Loucy (cell line): ENCODE measurements at regions not wholly inside any gene's neighbourhood (a gene's known extent, or its start where the extent isn't known, plus 50 kb on each side); places are given as distances from the start of the nearest gene placed in this dataset.

ENCODE experiments used
- H2AFZ ChIP-seq: fragments of 200-600 bp; sonication (generic); 2 replicates; pipeline ENCODE4 v1.6.0; 2016; ENCODE audit warnings: antibody characterized with exemption, mild to moderate bottlenecking, low read length, moderate library complexity
- H3F3A ChIP-seq: fragments of 200-600 bp; 2 replicates; pipeline ENCODE4 v1.6.0; 2016; ENCODE audit warnings: antibody characterized with exemption, low read depth, mild to moderate bottlenecking
- H3K27me3 ChIP-seq: fragments of 200-600 bp; sonication (generic); 2 replicates; pipeline ENCODE4 v1.6.1; 2014; ENCODE audit warnings: low read length, mild to moderate bottlenecking; ENCODE audit not compliant: insufficient read depth, poor library complexity, severe bottlenecking
- H3K36me3 ChIP-seq: fragments of 200-600 bp; sonication (generic); 2 replicates; pipeline ENCODE4 v1.6.1; 2016; ENCODE audit warnings: low read length; ENCODE audit not compliant: insufficient read depth
- H3K4me1 ChIP-seq: fragments of 200-600 bp; sonication (generic); 2 replicates; pipeline ENCODE4 v1.5.1; 2014; ENCODE audit warnings: low read length, mild to moderate bottlenecking; ENCODE audit not compliant: insufficient read depth, poor library complexity, severe bottlenecking
- H3K4me2 ChIP-seq: fragments of 200-600 bp; sonication (generic); 2 replicates; pipeline ENCODE4 v1.6.0; 2014; ENCODE audit warnings: antibody characterized with exemption, low read length, low read depth, mild to moderate bottlenecking; ENCODE audit not compliant: poor library complexity, severe bottlenecking
- H3K4me3 ChIP-seq: fragments of 200-600 bp; sonication (generic); 2 replicates; pipeline ENCODE4 v1.5.1; 2014; ENCODE audit warnings: low read length, mild to moderate bottlenecking, mixed read lengths; ENCODE audit not compliant: poor library complexity, severe bottlenecking
- H3K79me2 ChIP-seq: fragments of 200-600 bp; sonication (generic); 2 replicates; pipeline ENCODE4 v1.6.1; 2014; ENCODE audit warnings: low read length; ENCODE audit not compliant: insufficient read depth
- H3K9ac ChIP-seq: fragments of 200-600 bp; sonication (generic); 2 replicates; pipeline ENCODE4 v1.6.0; 2014; ENCODE audit warnings: mild to moderate bottlenecking, low read depth, low read length, moderate library complexity; ENCODE audit not compliant: poor library complexity, severe bottlenecking
- H3K9me2 ChIP-seq: fragments of 200-600 bp; sonication (generic); replicated peaks from 2 replicates; pipeline ENCODE4 v1.6.1; 2016; ENCODE audit warnings: low read depth, low read length, mixed read lengths
- H3K9me3 ChIP-seq: fragments of 200-600 bp; sonication (generic); 2 replicates; pipeline ENCODE4 v1.6.1; 2014; ENCODE audit warnings: mild to moderate bottlenecking, antibody characterized with exemption, low read length, low read depth; ENCODE audit not compliant: insufficient read depth
- H4K20me1 ChIP-seq: fragments of 200-600 bp; sonication (generic); 2 replicates; pipeline ENCODE4 v1.6.0; 2014; ENCODE audit warnings: antibody characterized with exemption, low read length, mild to moderate bottlenecking; ENCODE audit not compliant: insufficient read depth, poor library complexity, severe bottlenecking
- EZH2phosphoT487 ChIP-seq: fragments of 200-600 bp; IDR thresholded peaks from 2 replicates; pipeline ENCODE4 v1.6.1; 2018; ENCODE audit warnings: antibody characterized with exemption, mild to moderate bottlenecking, moderate library complexity, borderline replicate concordance
- TF ChIP-seq, protein P1 (sequence below): fragments of 200-600 bp; sonication (generic); conservative IDR thresholded peaks from 2 replicates; pipeline ENCODE4 v1.5.1; 2014; ENCODE audit warnings: mild to moderate bottlenecking, antibody characterized with exemption, low read length

DNA sequence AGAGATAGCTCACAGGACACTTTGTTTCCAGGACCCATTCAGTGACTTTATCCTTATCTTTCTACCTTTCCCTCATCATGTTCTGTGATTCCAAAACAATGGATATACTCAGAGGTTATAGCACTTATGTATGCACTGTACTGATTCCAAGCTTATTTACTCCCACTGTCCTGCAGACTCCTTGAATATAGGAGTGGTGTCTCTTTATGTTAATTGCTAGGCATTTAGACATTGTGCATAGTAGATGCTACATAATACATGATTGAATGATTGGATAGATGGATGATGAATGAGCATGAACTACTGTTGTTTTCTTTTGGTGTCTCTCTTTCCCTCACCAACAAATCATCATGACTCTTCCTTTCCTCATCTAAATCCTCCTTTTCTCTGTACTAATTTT lies 279.1 kb upstream of the RAG2 start:
- no peak overlapping the region for H3K4me3 ChIP-seq
- TF ChIP-seq, protein P1, sequence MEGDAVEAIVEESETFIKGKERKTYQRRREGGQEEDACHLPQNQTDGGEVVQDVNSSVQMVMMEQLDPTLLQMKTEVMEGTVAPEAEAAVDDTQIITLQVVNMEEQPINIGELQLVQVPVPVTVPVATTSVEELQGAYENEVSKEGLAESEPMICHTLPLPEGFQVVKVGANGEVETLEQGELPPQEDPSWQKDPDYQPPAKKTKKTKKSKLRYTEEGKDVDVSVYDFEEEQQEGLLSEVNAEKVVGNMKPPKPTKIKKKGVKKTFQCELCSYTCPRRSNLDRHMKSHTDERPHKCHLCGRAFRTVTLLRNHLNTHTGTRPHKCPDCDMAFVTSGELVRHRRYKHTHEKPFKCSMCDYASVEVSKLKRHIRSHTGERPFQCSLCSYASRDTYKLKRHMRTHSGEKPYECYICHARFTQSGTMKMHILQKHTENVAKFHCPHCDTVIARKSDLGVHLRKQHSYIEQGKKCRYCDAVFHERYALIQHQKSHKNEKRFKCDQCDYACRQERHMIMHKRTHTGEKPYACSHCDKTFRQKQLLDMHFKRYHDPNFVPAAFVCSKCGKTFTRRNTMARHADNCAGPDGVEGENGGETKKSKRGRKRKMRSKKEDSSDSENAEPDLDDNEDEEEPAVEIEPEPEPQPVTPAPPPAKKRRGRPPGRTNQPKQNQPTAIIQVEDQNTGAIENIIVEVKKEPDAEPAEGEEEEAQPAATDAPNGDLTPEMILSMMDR, result no peak
- TF ChIP-seq EZH2phosphoT487, result no peak
- H3K36me3 ChIP-seq, result no peaks in the 10 kb centered on the region
- no peak overlapping the region for H3K4me2 ChIP-seq
- H4K20me1 ChIP-seq, result no peaks in the 10 kb centered on the region
- H3K4me1 ChIP-seq, result no peaks in the 10 kb centered on the region
- no peak overlapping the region for H2AFZ ChIP-seq
- no peaks in the 10 kb centered on the region for H3K9me2 ChIP-seq
- no peaks in the 10 kb centered on the region for H3K9me3 ChIP-seq
- no peak overlapping the region for H3K9ac ChIP-seq
- no peaks in the 10 kb centered on the region for H3K79me2 ChIP-seq
- H3K27me3 ChIP-seq, result no peaks in the 10 kb centered on the region
- H3F3A ChIP-seq, result no peaks in the 10 kb centered on the region

DNA sequence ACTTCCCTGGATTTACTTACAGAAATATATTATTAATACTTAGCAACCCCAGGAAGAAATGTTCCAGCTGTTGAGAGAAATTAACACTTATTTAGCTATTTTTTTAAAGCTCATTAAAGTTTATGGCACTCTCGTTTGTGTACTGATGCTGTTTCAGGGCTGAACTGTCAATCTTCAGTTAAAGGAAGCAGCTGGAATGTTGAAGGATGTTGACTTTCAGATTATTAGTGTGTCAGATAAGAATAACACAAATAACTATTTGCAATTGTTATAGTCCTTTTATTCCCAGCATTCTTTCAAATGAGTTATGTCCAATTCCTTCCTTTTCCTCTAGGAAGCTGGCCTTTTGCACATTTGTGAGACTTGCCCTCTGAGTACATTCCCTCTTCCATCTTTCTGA lies 278.2 kb upstream of the RAG2 start:
- Histone ChIP-seq H3K79me2 (no peaks in the 10 kb centered on the region), H3F3A (no peaks in the 10 kb centered on the region), H3K9me3 (no peaks in the 10 kb centered on the region), H4K20me1 (no peaks in the 10 kb centered on the region), H3K4me3 (no peak overlapping the region), H3K9ac (no peak overlapping the region), H3K36me3 (no peaks in the 10 kb centered on the region), H3K4me1 (no peaks in the 10 kb centered on the region), H3K27me3 (no peaks in the 10 kb centered on the region), H3K9me2 (no peaks in the 10 kb centered on the region), H3K4me2 (no peak overlapping the region), H2AFZ (no peak overlapping the region)
- TF ChIP-seq, protein P1, result no peak
- TF ChIP-seq EZH2phosphoT487, result no peak

DNA sequence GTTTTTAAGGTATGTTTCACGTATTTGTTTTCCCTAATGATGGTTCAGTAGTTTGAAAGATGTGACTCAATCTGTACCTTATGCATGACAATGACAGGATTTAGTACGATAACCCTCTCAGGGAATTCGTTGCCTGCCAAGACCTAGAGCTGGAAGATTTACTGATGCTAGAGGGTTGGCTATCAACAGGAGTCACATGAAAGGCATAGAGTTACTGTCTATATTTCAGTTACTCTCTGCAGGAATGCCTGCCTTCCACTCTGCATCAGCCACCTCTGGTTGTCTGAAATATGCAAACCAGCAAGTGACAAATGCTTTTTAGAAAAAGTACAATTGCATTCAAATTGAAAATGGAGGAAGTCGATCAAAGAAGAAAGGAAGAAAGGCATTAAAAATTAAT lies 276.3 kb upstream of the RAG2 start:
- no peaks in the 10 kb centered on the region for H3K9me2 ChIP-seq
- no peak overlapping the region for H3K4me3 ChIP-seq
- H3K9ac ChIP-seq, result no peak overlapping the region
- H3K4me2 ChIP-seq, result no peak overlapping the region
- TF ChIP-seq, protein P1, result no peak
- no peak for TF ChIP-seq EZH2phosphoT487
- no peaks in the 10 kb centered on the region for H3K36me3 ChIP-seq
- no peaks in the 10 kb centered on the region for H3K4me1 ChIP-seq
- H3K79me2 ChIP-seq, result no peaks in the 10 kb centered on the region
- no peaks in the 10 kb centered on the region for H3F3A ChIP-seq
- no peaks in the 10 kb centered on the region for H4K20me1 ChIP-seq
- no peak overlapping the region for H2AFZ ChIP-seq
- no peaks in the 10 kb centered on the region for H3K9me3 ChIP-seq
- no peaks in the 10 kb centered on the region for H3K27me3 ChIP-seq
